Neuronal stem cell (in vitro differentiated cells): ENCODE measurements at regions not wholly inside any gene's neighbourhood (a gene's known extent, or its start where the extent isn't known, plus 50 kb on each side); places are given as distances from the start of the nearest gene placed in this dataset.

Source experiments
- DNase-seq: peaks from one replicate; pipeline ENCODE4 v3.0.0-alpha.2; 2013; ENCODE audit warnings: low spot score
- H2AFZ ChIP-seq: one replicate; pipeline ENCODE4 v1.6.1; 2013; ENCODE audit warnings: mild to moderate bottlenecking, low read length, inconsistent platforms
- H2AK5ac ChIP-seq: 2 replicates; pipeline ENCODE4 v1.6.1; 2013; ENCODE audit warnings: low read depth, mild to moderate bottlenecking, inconsistent platforms, low read length, moderate library complexity, mixed read lengths
- H2BK120ac ChIP-seq: 2 replicates; pipeline ENCODE4 v1.6.1; 2013; ENCODE audit warnings: low read depth, mild to moderate bottlenecking, inconsistent platforms, low read length, moderate library complexity, mixed read lengths
- H2BK12ac ChIP-seq: one replicate; pipeline ENCODE4 v1.6.1; 2013; ENCODE audit warnings: low read length, inconsistent platforms
- H2BK15ac ChIP-seq: 2 replicates; pipeline ENCODE4 v1.6.1; 2013; ENCODE audit warnings: mild to moderate bottlenecking, low read length, inconsistent platforms, mixed read lengths
- H2BK5ac ChIP-seq: one replicate; pipeline ENCODE4 v1.6.1; 2013; ENCODE audit warnings: inconsistent platforms, mild to moderate bottlenecking, low read length, moderate library complexity
- H3K14ac ChIP-seq: one replicate; pipeline ENCODE4 v1.6.1; 2013; ENCODE audit warnings: low read length, inconsistent platforms
- H3K18ac ChIP-seq: 2 replicates; pipeline ENCODE4 v1.6.1; 2013; ENCODE audit warnings: low read length, inconsistent platforms
- H3K23ac ChIP-seq: 2 replicates; pipeline ENCODE4 v1.6.1; 2013; ENCODE audit warnings: low read depth, mild to moderate bottlenecking, mixed read lengths, low read length, inconsistent platforms; ENCODE audit not compliant: poor library complexity
- H3K27ac ChIP-seq: replicated peaks from 3 replicates; pipeline ENCODE4 v1.5.1; 2013; ENCODE audit warnings: low read length, inconsistent platforms
- H3K27me3 ChIP-seq, 3 experiments: 2 replicates each; pipeline ENCODE4 v1.6.1; 2013; ENCODE audit warnings: low read length in 3 of 3, mild to moderate bottlenecking in 2 of 3, inconsistent platforms in 1 of 3, low read depth in 1 of 3, mixed read lengths in 1 of 3, moderate library complexity in 1 of 3; ENCODE audit not compliant: control insufficient read depth in 3 of 3, insufficient read depth in 3 of 3
- H3K36me3 ChIP-seq, 2 donors: replicated peaks in 1 of 2; 2 replicates each; pipeline ENCODE4 v1.6.1; 2013; ENCODE audit warnings: low read length in 2 of 2; ENCODE audit not compliant: control insufficient read depth in 2 of 2, insufficient read depth in 2 of 2
- H3K4ac ChIP-seq: 2 replicates; pipeline ENCODE4 v1.6.1; 2013; ENCODE audit warnings: inconsistent platforms, mild to moderate bottlenecking, low read length, moderate library complexity
- H3K4me1 ChIP-seq, 2 donors: 1 replicate in 1 of 2; 2 replicates in 1 of 2; pipeline ENCODE4 v1.6.1; 2013; ENCODE audit warnings: low read length in 2 of 2, low read depth in 1 of 2; ENCODE audit not compliant: control insufficient read depth in 2 of 2, insufficient read depth in 1 of 2
- H3K4me2 ChIP-seq: one replicate; pipeline ENCODE4 v1.6.1; 2013; ENCODE audit warnings: mild to moderate bottlenecking, low read length, inconsistent platforms; ENCODE audit not compliant: insufficient read depth, poor library complexity, severe bottlenecking
- H3K4me3 ChIP-seq, 2 donors: 2 replicates each; pipeline ENCODE4 v1.5.1; 2013; ENCODE audit warnings: low read length in 2 of 2, mild to moderate bottlenecking in 2 of 2, inconsistent platforms in 1 of 2, moderate library complexity in 1 of 2
- H3K79me1 ChIP-seq: one replicate; pipeline ENCODE4 v1.6.1; 2013; ENCODE audit warnings: low read depth, mild to moderate bottlenecking, inconsistent platforms, low read length, moderate library complexity
- H3K9ac ChIP-seq: one replicate; pipeline ENCODE4 v1.6.1; 2013; ENCODE audit warnings: mild to moderate bottlenecking, low read depth, low read length, inconsistent platforms; ENCODE audit not compliant: poor library complexity
- H3K9me3 ChIP-seq, 2 donors: replicated peaks in 1 of 2; 2 replicates each; pipeline versions ENCODE3 to v1.6.1; 2013; ENCODE audit warnings: low read length in 2 of 2, mild to moderate bottlenecking in 2 of 2, inconsistent platforms in 1 of 2, low read depth in 1 of 2, mixed read lengths in 1 of 2, moderate library complexity in 1 of 2; ENCODE audit not compliant: control insufficient read depth in 2 of 2, insufficient read depth in 1 of 2
- H4K8ac ChIP-seq: one replicate; pipeline ENCODE4 v1.6.1; 2013; ENCODE audit warnings: low read depth, mild to moderate bottlenecking, inconsistent platforms, low read length, moderate library complexity
- H4K91ac ChIP-seq: one replicate; pipeline ENCODE4 v1.6.1; 2013; ENCODE audit warnings: low read length, low read depth, mild to moderate bottlenecking, inconsistent platforms; ENCODE audit not compliant: poor library complexity
- WGBS, 2 donors: extraction: QIAGEN DNeasy Blood & Tissue Kit; methylation state at CpG; one replicate each; pipeline ENCODE4 v1.1.7; 2013; ENCODE audit warnings: missing lambda C conversion rate in 2 of 2, mixed read lengths in 1 of 2; ENCODE audit not compliant: insufficient read length in 2 of 2, insufficient replicate concordance in 1 of 2; ENCODE audit errors: extremely low coverage in 2 of 2; 5-methylcytosine and 5-hydroxymethylcytosine counted together

GRCh38 chr7:51467384-51468017 lies 150.9 kb upstream of the COBL start:
- Histone ChIP-seq H3K14ac (no peak overlapping the region), H4K91ac (no peak overlapping the region), H3K4me1 (peaks cover 15 to 19% of the 10 kb centered on the region in 2 donors), H3K4me3 (no peak overlapping the region), H2AK5ac (no peak overlapping the region), H3K9ac (no peak overlapping the region), H3K4ac (no peak overlapping the region), H3K4me2 (no peak overlapping the region), H3K79me1 (no peaks in the 10 kb centered on the region), H3K18ac (no peak overlapping the region), H2BK15ac (no peak overlapping the region), H2BK120ac (no peak overlapping the region), H3K27me3 (peaks cover 0 to 3% (median 0%) of the 10 kb centered on the region in 3 experiments), H4K8ac (no peak overlapping the region), H2BK5ac (no peak overlapping the region), H3K27ac (no peak overlapping the region), H3K36me3 (no peaks in the 10 kb centered on the region), H2BK12ac (no peak overlapping the region), H3K23ac (no peak overlapping the region), H3K9me3 (no peaks in the 10 kb centered on the region), H2AFZ (no peak overlapping the region)
- DNase-seq: no peak
- no CpG with 5 or more reads among the region's 2 CpGs for WGBS, 2 donors

DNA sequence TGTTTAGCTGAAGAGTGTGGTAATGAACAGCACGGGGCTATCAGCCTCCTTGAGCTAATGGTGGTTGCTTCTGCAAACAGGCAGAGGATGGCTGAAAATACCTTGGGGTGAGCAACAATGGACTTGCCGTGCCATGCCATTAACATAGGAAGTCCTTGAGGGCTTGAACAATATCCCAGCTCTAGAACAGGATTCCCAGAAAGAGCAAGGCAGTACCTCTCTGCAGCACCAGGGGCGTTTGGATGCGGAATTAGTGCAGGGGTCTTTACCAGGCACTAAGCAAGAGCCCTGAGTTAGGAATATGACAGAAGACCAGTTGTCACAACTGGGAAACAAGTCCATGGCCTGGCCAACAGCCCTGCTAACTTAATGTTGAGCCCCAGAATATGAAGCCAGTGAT lies 143.2 kb upstream of the COBL start:
- Histone ChIP-seq H3K9me3 (no peaks in the 10 kb centered on the region), H3K23ac (no peak overlapping the region), H2BK120ac (no peak overlapping the region), H4K91ac (no peak overlapping the region), H3K27me3 (no peaks in the 10 kb centered on the region), H2BK15ac (no peak overlapping the region), H3K9ac (no peak overlapping the region), H3K79me1 (no peaks in the 10 kb centered on the region), H3K18ac (no peak overlapping the region), H3K27ac (no peak overlapping the region), H3K4me1 (peaks cover 4 to 7% of the 10 kb centered on the region in 2 donors), H3K36me3 (no peaks in the 10 kb centered on the region), H3K14ac (no peak overlapping the region), H2BK5ac (no peak overlapping the region), H2AK5ac (no peak overlapping the region), H3K4me2 (no peak overlapping the region), H2AFZ (no peak overlapping the region), H2BK12ac (no peak overlapping the region), H4K8ac (no peak overlapping the region), H3K4me3 (no peak overlapping the region), H3K4ac (no peak overlapping the region)
- WGBS, 2 donors: no CpG with 5 or more reads among the region's 4 CpGs
- no peak for DNase-seq

GRCh38 chr7:51458693-51459092 lies 142.1 kb upstream of the COBL start:
- Histone ChIP-seq H3K9ac (no peak overlapping the region), H3K9me3 (no peaks in the 10 kb centered on the region), H3K14ac (no peak overlapping the region), H3K4me1 (peaks cover 4 to 9% of the 10 kb centered on the region in 2 donors), H3K18ac (no peak overlapping the region), H4K91ac (no peak overlapping the region), H3K4me3 (no peak overlapping the region), H2BK120ac (no peak overlapping the region), H2BK15ac (no peak overlapping the region), H3K36me3 (no peaks in the 10 kb centered on the region), H3K79me1 (no peaks in the 10 kb centered on the region), H3K27me3 (no peaks in the 10 kb centered on the region), H4K8ac (no peak overlapping the region), H3K4ac (no peak overlapping the region), H2AK5ac (no peak overlapping the region), H2AFZ (no peak overlapping the region), H3K27ac (no peak overlapping the region), H2BK12ac (no peak overlapping the region), H3K23ac (no peak overlapping the region), H3K4me2 (no peak overlapping the region), H2BK5ac (no peak overlapping the region)
- no peak for DNase-seq
- WGBS, 2 donors: no CpG with 5 or more reads among the region's 4 CpGs

DNA sequence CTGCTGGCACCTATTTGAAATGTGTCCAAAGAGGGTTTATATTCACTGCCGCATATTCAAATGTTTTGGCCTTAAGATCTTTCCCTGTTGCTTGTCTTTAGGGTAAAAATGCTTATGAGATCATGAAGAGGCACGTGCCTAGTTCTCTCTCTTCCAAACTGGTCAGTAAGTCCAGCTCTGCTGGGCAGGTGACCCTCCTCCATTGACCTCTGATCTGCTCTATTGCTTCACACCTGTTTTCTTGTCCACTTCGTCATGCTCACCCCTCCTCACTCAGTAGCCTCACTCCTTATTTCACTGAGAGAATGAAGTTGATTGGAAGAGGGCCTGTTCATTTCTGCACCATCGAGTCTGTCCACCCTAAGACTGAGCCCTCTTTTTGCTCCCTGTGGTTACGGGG lies 140.5 kb upstream of the COBL start:
- Histone ChIP-seq H3K4ac (no peak overlapping the region), H3K9me3 (no peaks in the 10 kb centered on the region), H4K91ac (no peak overlapping the region), H3K9ac (no peak overlapping the region), H3K79me1 (no peaks in the 10 kb centered on the region), H2BK120ac (no peak overlapping the region), H2AK5ac (no peak overlapping the region), H3K27me3 (no peaks in the 10 kb centered on the region), H2BK15ac (no peak overlapping the region), H2BK5ac (no peak overlapping the region), H3K36me3 (no peaks in the 10 kb centered on the region), H3K4me3 (no peak overlapping the region), H3K14ac (no peak overlapping the region), H3K4me1 (peaks cover 4 to 13% of the 10 kb centered on the region in 2 donors), H3K18ac (peak overlapping the region; percentile 40), H3K4me2 (no peak overlapping the region), H3K23ac (no peak overlapping the region), H3K27ac (no peak overlapping the region), H2BK12ac (no peak overlapping the region), H4K8ac (no peak overlapping the region), H2AFZ (no peak overlapping the region)
- no CpG with 5 or more reads among the region's 5 CpGs for WGBS, 2 donors
- DNase-seq: no peak
